Stimulated activated CD8-positive, alpha-beta memory T cell treated with anti-CD3 and anti-CD28 coated beads, Interleukin-15, amount 100 ng/mL, for 1 hour (primary cell): ENCODE measurements at regions not wholly inside any gene's neighbourhood (a gene's known extent, or its start where the extent isn't known, plus 50 kb on each side); places are given as distances from the start of the nearest gene placed in this dataset.
"Not testable (repeated sequence)": the region's sequence is repeated elsewhere in the genome, so short reads cannot be mapped to it uniquely, and the experiment has no call there.

Experiments used
- DNase-seq: peaks from one replicate; pipeline ENCODE4 v3.0.0-alpha.2; 2020; ENCODE audit warnings: low read depth

- DNase-seq = no peak
Measured at GRCh38 chr13:22979952-22980351, 200.8 kb upstream of the SGCG start.

DNA sequence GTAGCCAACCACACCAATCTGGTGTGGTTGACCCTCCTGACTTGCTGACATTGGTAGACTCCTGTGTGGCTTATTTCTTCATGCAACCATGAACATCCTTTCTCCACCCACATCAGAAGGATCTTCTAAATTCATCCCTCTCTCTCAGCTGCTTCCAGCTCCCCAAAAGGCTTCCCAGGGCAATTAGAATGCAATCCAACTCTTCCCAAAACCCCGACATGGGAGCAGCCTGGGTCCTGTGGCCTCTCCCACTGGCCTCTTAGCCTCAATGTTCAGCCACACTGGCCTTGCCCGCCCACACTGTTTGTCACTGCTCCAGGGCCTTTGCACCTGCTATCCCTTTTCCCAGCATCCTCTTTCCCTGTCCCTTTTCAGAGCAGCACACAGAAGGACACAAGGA lies 199.8 kb upstream of the SGCG start:
- DNase-seq = no peak

DNA sequence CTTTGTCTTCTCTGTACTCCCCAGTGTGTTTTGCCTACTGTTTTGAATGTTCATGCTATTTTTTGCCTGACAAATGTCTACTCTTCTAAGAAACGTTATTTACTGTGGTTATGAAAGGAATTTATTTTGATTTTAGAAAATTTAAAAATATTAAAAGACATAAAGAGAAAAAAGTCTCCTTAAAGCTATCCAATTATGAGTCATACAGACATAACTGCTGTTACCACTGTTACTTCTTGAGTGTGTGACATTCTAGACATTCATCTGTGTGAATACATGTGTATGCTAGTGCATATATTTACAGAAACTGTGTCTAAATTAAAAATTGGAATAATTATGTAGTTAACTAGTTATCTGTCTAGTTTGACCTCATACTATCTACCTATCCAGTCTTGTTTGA lies 187.6 kb upstream of the SGCG start:
- no peak for DNase-seq

DNA sequence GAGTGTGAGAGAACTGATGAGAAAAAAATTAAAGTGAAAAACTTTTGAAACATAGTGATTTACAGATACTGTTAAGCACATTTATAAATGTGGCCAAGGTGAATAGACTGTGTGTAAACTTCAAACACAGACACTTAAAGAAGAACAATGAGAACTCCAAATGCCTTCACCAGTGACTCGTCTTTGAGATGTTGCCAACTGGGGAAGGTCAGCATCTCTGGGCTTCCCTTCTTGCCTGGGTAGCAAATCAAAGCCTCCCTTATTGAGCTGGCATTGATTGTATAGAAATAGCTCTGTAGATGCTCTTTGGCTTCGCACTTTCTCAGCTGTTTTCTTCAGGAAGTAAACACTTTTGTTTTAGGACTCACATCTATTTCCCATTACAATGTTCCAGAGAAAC lies 177.3 kb upstream of the SGCG start:
- no peak for DNase-seq

DNA sequence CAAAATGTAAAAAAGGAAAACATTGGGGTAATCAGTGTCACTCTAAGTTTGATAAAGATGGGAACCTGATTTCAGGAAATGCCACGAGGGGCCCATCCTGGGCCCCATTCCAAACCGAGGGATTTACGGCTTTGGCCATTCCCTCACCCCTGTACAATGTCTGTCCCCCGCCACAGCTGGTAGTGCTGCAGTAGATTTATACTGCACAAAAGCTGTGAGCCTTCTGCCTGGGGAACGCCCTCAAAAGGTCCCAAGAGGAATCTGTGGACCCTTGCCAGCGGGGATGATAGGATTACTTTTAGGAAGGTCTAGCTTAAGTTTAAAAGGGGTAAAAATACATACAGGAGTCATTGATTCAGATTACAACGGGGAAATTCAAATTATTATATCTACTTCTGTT lies 173.4 kb upstream of the SGCG start:
- DNase-seq = no peak

GRCh38 chr13:23018143-23018542 lies 162.6 kb upstream of the SGCG start:
- DNase-seq = no peak

DNA sequence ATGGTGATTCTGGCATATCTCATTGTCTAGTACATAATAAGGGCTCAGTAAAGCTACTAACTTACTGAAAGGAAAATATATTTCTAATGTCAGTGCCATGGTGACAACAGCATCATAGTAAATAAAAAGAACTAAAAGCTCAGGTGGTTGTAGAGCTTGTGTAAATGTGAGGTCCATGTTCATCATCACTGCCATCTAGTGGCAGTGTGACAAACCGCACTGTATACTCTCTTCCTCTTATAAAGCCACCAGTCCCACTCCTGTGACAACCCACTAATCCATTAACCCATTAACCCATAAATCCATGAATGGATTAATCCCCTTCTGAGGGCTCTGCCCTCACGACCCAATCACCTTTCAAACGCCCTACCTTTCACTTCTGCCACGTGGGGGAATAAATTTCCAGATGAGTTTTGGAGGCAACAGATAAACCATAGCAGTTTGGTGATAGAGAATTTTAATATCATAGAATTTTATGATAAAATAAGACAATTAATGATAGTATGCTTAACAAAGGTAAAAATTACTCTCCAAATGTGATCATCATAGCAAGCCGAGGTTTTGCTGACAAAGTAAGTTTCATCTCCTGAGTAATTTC lies 160.4 kb upstream of the SGCG start:
- DNase-seq = no peak

DNA sequence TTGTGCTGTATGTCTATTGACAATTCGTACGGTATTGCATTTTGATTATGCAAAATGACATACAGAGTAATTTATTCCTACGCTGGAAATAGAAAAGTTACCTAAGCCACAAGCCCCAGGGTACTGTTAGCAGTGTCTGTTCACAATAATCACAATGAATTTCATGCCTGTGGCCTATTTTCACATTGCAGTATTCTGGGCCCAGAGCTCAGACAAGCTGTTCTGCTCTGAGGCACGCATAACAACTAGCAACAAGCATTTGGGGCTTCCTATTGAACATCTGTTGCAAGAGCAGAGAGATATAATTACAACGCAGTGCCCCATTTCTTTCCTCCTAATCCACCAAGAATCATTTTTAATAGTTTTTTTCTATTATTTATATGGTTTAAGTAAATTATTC lies 158.9 kb upstream of the SGCG start:
- no peak for DNase-seq

DNA sequence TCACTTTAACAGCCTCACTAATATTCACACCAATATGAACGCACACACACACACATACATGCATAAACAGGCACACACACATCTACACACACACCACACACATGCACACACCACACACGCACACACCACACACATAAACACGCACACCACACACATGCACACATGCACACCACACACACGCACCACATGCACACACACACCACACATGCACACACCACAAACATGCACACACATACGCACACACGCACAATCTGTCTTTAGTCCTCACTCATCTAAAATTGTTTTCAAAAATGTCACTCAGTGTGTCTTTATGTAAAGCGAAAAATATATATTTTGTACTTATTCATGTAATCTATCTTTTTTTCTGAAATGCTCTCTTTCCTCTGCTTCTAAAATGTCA lies 158.1 kb upstream of the SGCG start:
- no peak for DNase-seq

DNA sequence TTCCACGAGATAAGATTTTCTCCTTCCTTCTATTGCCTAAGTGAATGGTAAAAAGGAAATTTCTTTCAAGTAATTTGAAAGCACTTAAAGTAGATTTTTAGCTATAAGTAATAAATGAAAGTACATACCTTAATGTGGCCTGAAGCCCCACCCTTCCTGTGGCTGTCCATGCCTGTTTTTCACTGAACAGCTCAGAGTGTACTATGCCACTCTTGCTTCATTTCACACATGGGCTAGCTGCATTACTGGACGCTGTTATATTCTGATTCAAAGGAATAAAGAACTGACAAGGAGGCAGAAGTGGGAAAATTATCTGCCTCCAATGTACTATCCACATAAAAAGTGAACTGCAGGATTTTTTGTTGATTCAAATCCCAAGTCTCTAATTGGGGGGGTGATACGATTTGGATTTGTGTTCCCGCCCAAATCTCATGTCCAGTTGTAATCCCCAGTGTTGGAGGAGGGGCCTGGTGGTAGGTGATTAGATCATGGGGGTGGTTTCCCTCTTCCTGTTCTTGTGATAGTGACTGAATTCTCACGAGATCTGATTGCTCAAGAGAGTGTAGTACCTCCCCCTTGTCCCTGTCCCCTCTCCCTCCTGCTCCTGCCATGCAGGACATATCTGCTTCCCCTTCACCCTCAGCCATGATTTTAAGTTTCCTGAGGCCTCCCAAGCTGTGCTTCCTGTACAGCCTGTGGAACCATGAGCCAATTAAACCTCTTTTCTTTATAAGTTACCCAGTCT lies 154.7 kb upstream of the SGCG start:
- no peak for DNase-seq

DNA sequence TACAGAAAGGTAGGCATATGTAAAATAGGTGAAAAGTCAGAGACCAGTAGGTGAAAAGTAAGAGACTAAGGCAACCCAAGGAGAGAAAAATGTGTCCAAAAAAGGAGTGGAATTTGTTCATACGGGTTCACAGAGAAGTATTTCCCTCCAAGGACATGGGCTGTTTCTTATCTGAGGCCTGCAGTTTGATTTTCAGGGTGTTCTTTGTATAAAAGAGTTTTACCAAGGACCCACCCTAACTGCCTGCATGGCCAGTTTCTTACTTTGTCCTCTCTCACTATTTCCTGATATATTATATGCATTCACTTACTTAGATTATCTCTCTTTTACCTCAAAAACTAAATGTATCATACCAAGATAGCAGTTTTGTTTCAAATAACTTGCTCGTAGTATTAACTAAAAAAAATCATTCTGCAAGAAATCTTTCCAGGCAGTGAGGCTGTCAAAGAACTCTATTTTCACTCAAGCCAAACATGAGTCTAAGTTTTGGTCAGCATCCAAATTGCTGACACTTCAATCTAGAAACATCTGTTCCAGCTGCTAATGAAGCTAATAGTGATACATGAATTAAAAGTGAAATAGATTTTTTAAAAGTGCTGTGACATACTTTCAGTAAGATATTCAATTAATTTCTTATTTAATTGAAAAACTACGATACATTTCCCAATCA lies 141.4 kb upstream of the SGCG start:
- no peak for DNase-seq

DNA sequence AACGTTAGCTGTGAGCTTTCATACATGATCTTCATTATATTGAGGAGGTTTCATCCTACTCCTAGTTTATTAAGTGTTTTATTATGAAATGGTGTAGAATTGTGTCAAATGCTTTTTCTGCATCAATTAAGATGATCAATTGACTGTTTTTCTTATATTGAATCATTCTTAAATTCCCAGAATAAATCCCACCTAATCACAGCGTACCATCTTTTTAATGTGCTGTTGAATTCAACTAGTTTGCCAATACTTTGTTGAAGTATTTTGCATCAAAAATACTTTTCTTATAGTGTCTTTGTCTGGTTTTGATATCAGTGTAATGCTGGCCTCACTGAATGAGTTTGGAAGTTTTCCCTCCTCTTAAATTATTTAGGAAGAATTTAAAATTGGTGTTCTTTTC lies 138.6 kb upstream of the SGCG start:
- DNase-seq = no peak

DNA sequence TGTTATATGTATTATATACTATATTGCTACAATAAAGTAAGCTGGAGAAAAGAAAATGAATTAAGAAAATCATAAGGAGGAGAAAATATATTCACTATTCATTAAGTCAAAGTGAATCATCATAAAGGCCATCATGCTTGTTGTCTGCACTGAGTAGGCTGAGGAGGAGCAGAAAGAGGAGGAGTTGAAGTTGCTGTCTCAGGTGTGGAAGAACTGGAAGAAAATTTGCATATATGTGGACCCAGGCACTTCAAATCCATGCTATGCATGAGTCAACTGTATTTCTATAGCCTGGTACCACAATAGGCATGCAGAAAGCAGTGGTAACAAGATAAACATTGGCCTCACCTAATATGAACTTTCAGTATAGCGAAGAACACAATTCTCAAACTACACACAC lies 135.9 kb upstream of the SGCG start:
- no peak for DNase-seq

GRCh38 chr13:23050126-23050525 lies 130.7 kb upstream of the SGCG start:
- DNase-seq = no peak

- not testable (repeated sequence) for DNase-seq
Measured at GRCh38 chr13:23053711-23054110, 127.1 kb upstream of the SGCG start.

DNA sequence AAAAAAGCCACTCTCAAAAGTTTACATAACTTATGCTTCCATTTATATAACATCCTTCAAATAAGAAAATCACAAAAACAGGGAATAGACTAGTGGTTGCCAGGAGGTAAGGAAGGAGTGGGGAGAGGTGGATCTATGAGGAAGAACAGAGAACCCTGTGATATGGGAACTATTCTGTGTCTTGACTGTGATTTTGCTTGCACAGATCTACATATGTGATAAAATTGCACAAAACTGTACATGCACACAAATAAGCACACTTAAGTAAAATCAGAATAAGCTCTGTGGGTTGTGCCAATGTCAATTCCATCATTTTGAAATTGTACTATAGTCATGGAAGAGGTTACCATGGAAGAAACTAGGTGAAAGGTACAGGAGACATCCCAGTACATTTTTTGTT lies 121.6 kb upstream of the SGCG start:
- DNase-seq = no peak

- DNase-seq = no peak
Measured at GRCh38 chr13:23060959-23061358, 119.8 kb upstream of the SGCG start.

GRCh38 chr13:23067129-23067528 lies 113.7 kb upstream of the SGCG start:
- DNase-seq = no peak

DNA sequence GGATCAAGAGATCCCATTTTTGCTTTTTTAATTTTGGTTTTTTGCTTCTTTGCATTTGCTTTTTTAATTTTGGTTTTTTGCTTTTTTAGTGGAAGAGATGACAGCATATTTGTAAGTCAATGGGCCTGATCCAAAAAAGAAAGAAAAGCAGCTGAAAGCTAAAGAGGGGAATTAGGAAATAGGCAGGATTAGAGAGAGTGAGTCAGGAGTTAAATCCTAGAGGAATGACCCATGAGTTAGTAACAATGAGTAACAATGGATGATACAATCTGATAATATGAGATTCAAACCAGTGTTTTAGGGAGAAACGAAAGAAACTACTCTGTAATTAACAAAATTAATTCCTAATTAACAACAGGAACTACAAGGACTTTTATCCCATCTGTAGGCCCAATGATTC lies 111.2 kb upstream of the SGCG start:
- no peak for DNase-seq

GRCh38 chr13:23074075-23074828 lies 106.5 kb upstream of the SGCG start:
- DNase-seq = no peak

DNA sequence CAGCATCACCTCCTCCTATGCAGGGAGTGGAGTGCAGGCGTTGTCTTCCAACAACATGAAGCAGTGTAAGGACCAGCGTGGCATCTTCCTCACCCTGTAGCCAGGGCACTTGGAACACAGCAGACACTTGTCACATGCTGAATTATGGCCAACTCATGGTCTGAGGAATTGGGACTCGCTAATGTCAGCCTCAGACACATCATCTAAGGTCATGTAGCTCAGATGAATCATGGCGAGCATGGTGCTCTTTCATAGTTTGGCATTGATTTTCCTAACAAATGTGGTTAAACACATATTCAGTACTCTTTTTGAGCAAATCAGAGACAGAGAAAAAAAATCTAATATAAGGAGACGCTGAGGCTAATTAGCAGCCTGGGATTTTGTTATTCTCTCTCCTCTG lies 99.6 kb upstream of the SGCG start:
- no peak for DNase-seq

- DNase-seq = no peak
Measured at GRCh38 chr13:23081901-23082300, 98.9 kb upstream of the SGCG start.
